Body of pancreas (tissue), 4 donors: ENCODE measurements at regions not wholly inside any gene's neighbourhood (a gene's known extent, or its start where the extent isn't known, plus 50 kb on each side); places are given as distances from the start of the nearest gene placed in this dataset.
"Not testable (repeated sequence)": the region's sequence is repeated elsewhere in the genome, so short reads cannot be mapped to it uniquely, and the experiment has no call there.

Experiments used
- ATAC-seq: fragments of 150-250 bp; one replicate; pipeline ENCODE4 v1.9.1; 2016
- DNase-seq, 4 donors: peaks; one replicate each; pipeline ENCODE4 v3.0.0-alpha.2; 2019
- H3K27ac ChIP-seq, 4 donors: fragments of 200-600 bp; sonication (generic); 1 replicate in 3 of 4; 2 replicates in 1 of 4; pipeline versions ENCODE4 v1.5.1 to v1.6.1; 2016 to 2019; ENCODE audit warnings: mild to moderate bottlenecking in 1 of 4, mixed read lengths in 1 of 4, moderate library complexity in 1 of 4
- H3K27me3 ChIP-seq, 2 donors: fragments of 200-600 bp; sonication (generic); one replicate each; pipeline ENCODE4 v1.6.0; 2016; ENCODE audit warnings: mild to moderate bottlenecking in 1 of 2
- H3K36me3 ChIP-seq, 2 donors: fragments of 200-600 bp; sonication (generic); replicated peaks in 1 of 2; 2 replicates each; pipeline ENCODE4 v1.5.1; 2016; ENCODE audit warnings: low read depth in 2 of 2; ENCODE audit not compliant: insufficient read depth in 1 of 2
- H3K4me1 ChIP-seq: fragments of 200-600 bp; sonication (generic); one replicate; pipeline ENCODE4 v1.6.0; 2016
- H3K4me3 ChIP-seq, 2 donors: fragments of 200-600 bp; sonication (generic); 1 replicate in 1 of 2; 2 replicates in 1 of 2; pipeline ENCODE4 v1.5.1; 2016 to 2019
- H3K9me3 ChIP-seq, 3 donors: fragments of 200-600 bp; sonication (generic); 1 replicate in 2 of 3; 2 replicates in 1 of 3; pipeline ENCODE4 v1.5.1; 2016
- POLR2A ChIP-seq, 3 donors: fragments of 450-650 bp; IDR thresholded peaks; one replicate each; pipeline ENCODE4 v1.6.1; 2016; ENCODE audit warnings: antibody characterized with exemption in 3 of 3, mild to moderate bottlenecking in 2 of 3
- WGBS, 2 donors: methylation state at CpG; one replicate each; pipeline ENCODE4 v1.1.5; 2017; 5-methylcytosine and 5-hydroxymethylcytosine counted together
- intact Hi-C: fragments of 100-400 bp; cut with DNase I; formaldehyde crosslinking; loops from one replicate; pipeline ENCODE4 v1.15.1; 2023
- TF ChIP-seq, protein P1 (sequence below), 7 experiments: fragments of 450-650 bp in 4 of 7; fragments of 200-600 bp in 3 of 7; sonication (generic) in 3 of 7; IDR thresholded peaks; one replicate each; pipeline ENCODE4 v1.5.1; 2016 to 2019; ENCODE audit warnings: antibody characterized with exemption in 7 of 7

DNA sequence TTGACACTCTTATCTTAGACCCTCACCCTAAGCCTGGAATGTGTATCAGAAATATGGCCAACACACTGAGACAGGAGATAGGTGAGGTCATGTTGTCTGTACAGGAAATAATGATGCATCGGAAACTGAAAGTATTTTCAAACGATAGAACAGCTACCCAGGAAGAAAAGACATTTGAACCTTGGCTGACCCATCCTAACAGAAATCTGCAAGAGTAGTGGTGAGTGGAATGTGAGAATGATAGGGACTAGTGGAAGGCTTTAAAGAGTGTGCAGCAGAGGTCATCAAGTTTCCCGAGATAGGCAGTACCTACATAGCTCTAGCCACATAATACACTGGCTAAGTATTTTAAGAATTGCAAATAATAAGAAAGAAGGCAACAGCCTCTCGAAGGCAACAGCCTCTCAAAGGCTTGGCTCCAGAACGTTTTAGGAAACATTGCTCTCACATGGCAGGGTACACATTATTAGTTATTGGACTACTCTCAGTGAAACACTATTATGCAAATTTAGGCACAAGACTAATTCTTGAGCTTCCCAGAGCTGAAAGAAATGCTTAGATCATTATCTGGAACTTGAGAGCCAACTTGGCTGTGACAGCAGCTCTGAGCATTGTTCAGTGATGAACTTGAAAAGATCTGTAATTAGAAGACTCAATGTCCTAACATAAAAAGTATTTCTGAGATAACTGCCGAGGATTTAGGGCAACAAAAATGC is 133.1 kb upstream of the FBXL7 start:
- Histone ChIP-seq H3K27me3 (no peaks in the 10 kb centered on the region), H3K9me3 (no peaks in the 10 kb centered on the region), H3K36me3 (no peaks in the 10 kb centered on the region), H3K27ac (no peak overlapping the region), H3K4me1 (no peaks in the 10 kb centered on the region), H3K4me3 (no peak overlapping the region)
- TF ChIP-seq POLR2A (IDR thresholded peaks at IDR 0.05), result no peak
- TF ChIP-seq, protein P1, sequence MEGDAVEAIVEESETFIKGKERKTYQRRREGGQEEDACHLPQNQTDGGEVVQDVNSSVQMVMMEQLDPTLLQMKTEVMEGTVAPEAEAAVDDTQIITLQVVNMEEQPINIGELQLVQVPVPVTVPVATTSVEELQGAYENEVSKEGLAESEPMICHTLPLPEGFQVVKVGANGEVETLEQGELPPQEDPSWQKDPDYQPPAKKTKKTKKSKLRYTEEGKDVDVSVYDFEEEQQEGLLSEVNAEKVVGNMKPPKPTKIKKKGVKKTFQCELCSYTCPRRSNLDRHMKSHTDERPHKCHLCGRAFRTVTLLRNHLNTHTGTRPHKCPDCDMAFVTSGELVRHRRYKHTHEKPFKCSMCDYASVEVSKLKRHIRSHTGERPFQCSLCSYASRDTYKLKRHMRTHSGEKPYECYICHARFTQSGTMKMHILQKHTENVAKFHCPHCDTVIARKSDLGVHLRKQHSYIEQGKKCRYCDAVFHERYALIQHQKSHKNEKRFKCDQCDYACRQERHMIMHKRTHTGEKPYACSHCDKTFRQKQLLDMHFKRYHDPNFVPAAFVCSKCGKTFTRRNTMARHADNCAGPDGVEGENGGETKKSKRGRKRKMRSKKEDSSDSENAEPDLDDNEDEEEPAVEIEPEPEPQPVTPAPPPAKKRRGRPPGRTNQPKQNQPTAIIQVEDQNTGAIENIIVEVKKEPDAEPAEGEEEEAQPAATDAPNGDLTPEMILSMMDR (IDR thresholded peaks at IDR 0.05), result no peak
- DNase-seq, result no peak
- intact Hi-C loops, result no loop called here
- no peak for ATAC-seq
- WGBS, 2 donors, result 30 to 52% methylated on average over 6 of the region's 6 CpGs

DNA sequence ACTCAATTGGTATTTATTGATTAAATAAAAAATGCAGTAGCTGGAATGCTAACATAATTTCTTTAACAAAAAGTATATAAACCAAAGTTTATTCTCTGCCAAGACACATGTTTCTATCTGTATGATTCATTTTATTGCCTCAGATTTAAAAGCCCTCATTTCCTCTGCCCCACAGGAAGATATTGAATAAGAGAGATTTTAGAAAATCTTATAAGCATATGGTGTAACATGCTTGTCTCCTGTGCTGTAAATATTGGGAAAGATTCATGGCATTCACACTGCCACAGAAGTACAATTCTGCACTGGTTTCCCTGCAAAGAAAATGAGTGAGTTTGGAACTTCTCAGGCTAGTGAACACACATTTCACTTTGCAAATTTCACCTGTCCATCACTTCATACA is 134.9 kb upstream of the FBXL7 start:
- Histone ChIP-seq H3K27me3 (no peaks in the 10 kb centered on the region), H3K36me3 (no peaks in the 10 kb centered on the region), H3K9me3 (no peaks in the 10 kb centered on the region), H3K4me3 (no peak overlapping the region), H3K27ac (no peak overlapping the region), H3K4me1 (no peaks in the 10 kb centered on the region)
- DNase-seq (no peak), ATAC-seq (no peak)
- TF ChIP-seq, protein P1 (IDR thresholded peaks at IDR 0.05), result no peak
- no peak for TF ChIP-seq POLR2A (IDR thresholded peaks at IDR 0.05)
- intact Hi-C loops, result no loop called here

DNA sequence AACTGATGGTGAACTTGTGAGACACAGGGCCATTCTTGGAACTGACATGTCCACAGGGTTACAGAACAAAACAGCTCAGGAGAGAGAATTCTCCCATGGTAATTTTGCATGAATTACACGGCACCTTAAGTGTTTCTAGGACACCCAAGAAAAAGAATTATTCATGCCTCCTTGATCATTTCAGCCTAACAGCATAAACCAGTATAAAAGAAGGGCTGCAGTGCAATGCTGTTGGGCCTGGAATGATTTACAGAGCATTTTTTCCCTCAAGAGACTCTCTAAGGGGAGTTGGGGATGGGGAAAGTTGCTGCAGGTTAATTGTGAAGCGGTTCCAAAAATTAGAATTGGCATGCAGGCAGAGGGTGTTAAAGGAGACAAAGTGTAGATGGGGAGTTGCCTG is 136.4 kb upstream of the FBXL7 start:
- TF ChIP-seq, protein P1 (IDR thresholded peaks at IDR 0.05), result no peak
- TF ChIP-seq POLR2A (IDR thresholded peaks at IDR 0.05), result no peak
- ATAC-seq, result no peak
- WGBS, 2 donors, result 53 to 60% methylated on average over 2 of the region's 2 CpGs
- no peak overlapping the region for H3K27ac ChIP-seq
- H3K36me3 ChIP-seq, result no peaks in the 10 kb centered on the region
- intact Hi-C loops, result no loop called here
- no peak overlapping the region for H3K4me3 ChIP-seq
- DNase-seq, result no peak
- H3K4me1 ChIP-seq, result no peaks in the 10 kb centered on the region
- H3K9me3 ChIP-seq, result no peaks in the 10 kb centered on the region
- H3K27me3 ChIP-seq, result no peaks in the 10 kb centered on the region

DNA sequence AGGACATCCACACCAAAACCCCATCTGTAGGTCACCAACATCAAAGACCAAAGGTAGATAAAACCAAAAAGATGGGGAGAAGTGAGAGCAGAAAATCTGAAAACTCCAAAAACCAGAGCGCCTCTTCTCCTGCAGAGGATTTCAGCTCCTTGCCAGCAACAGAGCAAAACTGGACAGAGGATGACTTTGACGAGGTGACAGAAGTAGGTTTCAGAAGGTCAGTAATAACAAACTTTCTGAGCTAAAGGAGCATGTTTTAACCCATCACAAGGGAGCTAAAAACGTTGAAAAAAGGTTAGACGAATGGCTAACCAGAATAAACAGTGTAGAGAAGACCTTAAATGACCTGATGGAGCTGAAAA is 142.9 kb upstream of the FBXL7 start:
- H3K36me3 ChIP-seq, H3K4me1 ChIP-seq, H3K27ac ChIP-seq, ATAC-seq, H3K9me3 ChIP-seq, H3K27me3 ChIP-seq, intact Hi-C loops, H3K4me3 ChIP-seq, DNase-seq: not testable (repeated sequence)
- 43% methylated on average over 4 of the region's 4 CpGs for WGBS, 2 donors

DNA sequence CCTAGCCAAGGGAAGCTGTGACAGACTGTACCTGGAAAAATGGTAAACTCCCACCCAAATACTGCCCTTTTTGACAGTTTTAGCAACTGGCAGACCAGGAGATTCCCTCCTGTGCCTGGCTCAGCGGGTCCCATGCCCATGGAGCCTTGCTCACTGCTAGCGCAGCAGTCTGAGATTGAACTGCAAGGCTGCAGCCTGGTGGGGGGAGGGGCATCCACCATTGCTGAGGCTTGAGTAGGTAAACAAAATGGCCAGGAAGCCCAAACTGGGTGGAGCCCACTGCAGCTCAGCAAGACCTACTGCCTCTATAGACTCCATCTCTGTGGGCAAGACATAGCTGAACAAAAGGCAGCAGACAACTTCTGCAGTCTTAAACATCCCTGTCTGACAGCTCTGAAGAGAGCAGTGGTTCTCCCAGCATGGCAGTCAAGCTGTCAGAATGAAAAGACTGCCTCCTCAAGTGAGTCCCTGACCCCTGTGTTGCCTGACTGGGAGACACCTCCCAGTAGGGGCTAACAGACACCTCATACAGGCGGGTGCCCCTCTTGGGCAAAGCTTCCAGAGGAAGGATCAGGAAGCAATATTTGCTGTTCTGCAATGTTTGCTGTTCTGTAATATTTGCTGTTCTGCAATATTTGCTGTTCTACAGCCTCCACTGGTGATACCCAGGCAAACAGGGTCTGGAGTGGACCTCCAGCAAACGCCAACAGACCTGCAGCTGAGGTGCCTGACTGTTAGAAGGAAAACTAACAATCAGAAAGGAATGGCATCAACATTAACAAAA is 143.5 kb upstream of the FBXL7 start:
- DNase-seq, H3K4me1 ChIP-seq, H3K4me3 ChIP-seq, ATAC-seq, intact Hi-C loops, H3K9me3 ChIP-seq, H3K27me3 ChIP-seq, H3K36me3 ChIP-seq, H3K27ac ChIP-seq: not testable (repeated sequence)
- 34 to 57% methylated on average over 2 to 4 of the region's 4 CpGs for WGBS, 2 donors

DNA sequence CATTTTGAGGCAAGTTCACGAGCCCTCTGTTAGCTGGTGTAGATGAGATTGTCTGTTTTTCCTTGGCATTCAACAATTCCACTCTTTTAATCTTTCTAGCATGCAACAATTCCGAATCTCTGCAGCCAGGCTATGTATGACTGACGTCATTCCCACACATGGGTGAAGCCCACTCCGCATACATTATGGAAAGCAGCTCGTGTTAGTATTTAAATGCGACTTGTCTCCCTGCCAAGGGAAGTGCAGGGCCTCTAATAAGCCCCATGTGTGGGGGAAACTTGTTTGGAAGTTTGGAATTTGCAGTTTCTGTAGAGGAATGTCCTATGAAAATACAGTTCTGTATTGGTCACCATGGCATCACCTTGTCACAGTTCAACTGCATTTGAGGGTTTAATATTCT is 146.0 kb upstream of the FBXL7 start:
- ATAC-seq, result no peak
- Histone ChIP-seq H3K27me3 (no peaks in the 10 kb centered on the region), H3K4me3 (no peak overlapping the region), H3K9me3 (no peaks in the 10 kb centered on the region), H3K27ac (no peak overlapping the region), H3K36me3 (no peaks in the 10 kb centered on the region), H3K4me1 (no peaks in the 10 kb centered on the region)
- no peak for TF ChIP-seq POLR2A (IDR thresholded peaks at IDR 0.05)
- TF ChIP-seq, protein P1 (IDR thresholded peaks at IDR 0.05), result no peak
- 44 to 50% methylated on average over 6 of the region's 6 CpGs for WGBS, 2 donors
- intact Hi-C loops, result no loop called here
- DNase-seq, result no peak
